ENCODE measurements at regions not wholly inside any gene's neighbourhood (a gene's known extent, or its start where the extent isn't known, plus 50 kb on each side); places are given as distances from the start of the nearest gene placed in this dataset.

GRCh38 chr4:133096972-133097371, 52.1 kb upstream of the PCDH10 start:
- no peak for DNase-seq
